M059J (cell line): ENCODE measurements at regions not wholly inside any gene's neighbourhood (a gene's known extent, or its start where the extent isn't known, plus 50 kb on each side); places are given as distances from the start of the nearest gene placed in this dataset.

Experiments
- DNase-seq: peaks from one replicate; pipeline ENCODE4 v3.0.0-alpha.2; 2012; ENCODE audit warnings: low read depth

- DNase-seq, result no peak
Observed at GRCh38 chr3:13173186-13173585, 100.0 kb upstream of the IQSEC1 start.

- DNase-seq, result no peak
Observed at GRCh38 chr3:13172644-13173013, 99.4 kb upstream of the IQSEC1 start.

- DNase-seq, result no peak
Observed at GRCh38 chr3:13171704-13172643, 98.7 kb upstream of the IQSEC1 start.

- DNase-seq, result no peak
Observed at GRCh38 chr3:13170317-13170716, 97.1 kb upstream of the IQSEC1 start.

GRCh38 chr3:13168391-13168790, 95.2 kb upstream of the IQSEC1 start:
- DNase-seq, result no peak

- DNase-seq, result no peak
Observed at GRCh38 chr3:13167829-13168228, 94.6 kb upstream of the IQSEC1 start.

GRCh38 chr3:13167064-13167743, 94.0 kb upstream of the IQSEC1 start:
- no peak for DNase-seq

GRCh38 chr3:13166243-13167063, 93.2 kb upstream of the IQSEC1 start:
- DNase-seq, result no peak

GRCh38 chr3:13165576-13165975, 92.3 kb upstream of the IQSEC1 start:
- no peak for DNase-seq

- no peak for DNase-seq
Observed at GRCh38 chr3:13164893-13165492, 91.8 kb upstream of the IQSEC1 start.

- no peak for DNase-seq
Observed at GRCh38 chr3:13163848-13164382, 90.7 kb upstream of the IQSEC1 start.

GRCh38 chr3:13162549-13163320, 89.5 kb upstream of the IQSEC1 start:
- no peak for DNase-seq

- no peak for DNase-seq
Observed at GRCh38 chr3:13161771-13162535, 88.7 kb upstream of the IQSEC1 start.

GRCh38 chr3:13161021-13161759, 88.0 kb upstream of the IQSEC1 start:
- DNase-seq, result no peak

GRCh38 chr3:13160619-13161018, 87.4 kb upstream of the IQSEC1 start:
- no peak for DNase-seq

- DNase-seq, result peak; percentile 66
Observed at GRCh38 chr3:13159890-13160289, 86.7 kb upstream of the IQSEC1 start.

- no peak for DNase-seq
Observed at GRCh38 chr3:13158871-13159270, 85.6 kb upstream of the IQSEC1 start.

GRCh38 chr3:13158408-13158807, 85.2 kb upstream of the IQSEC1 start:
- no peak for DNase-seq

- no peak for DNase-seq
Observed at GRCh38 chr3:13157986-13158385, 84.8 kb upstream of the IQSEC1 start.
